Peyer's patch (tissue), 4 donors: ENCODE measurements at regions not wholly inside any gene's neighbourhood (a gene's known extent, or its start where the extent isn't known, plus 50 kb on each side); places are given as distances from the start of the nearest gene placed in this dataset.
"Not testable (repeated sequence)": the region's sequence is repeated elsewhere in the genome, so short reads cannot be mapped to it uniquely, and the experiment has no call there.

Source experiments
- DNase-seq, 3 donors: peaks; one replicate each; pipeline ENCODE4 v3.0.0-alpha.2; 2017 to 2019
- H3K27ac ChIP-seq, 4 donors: fragments of 200-600 bp; sonication (generic); one replicate each; pipeline ENCODE4 v1.5.1; 2016 to 2019
- H3K27me3 ChIP-seq, 2 donors: fragments of 200-600 bp; sonication (generic); one replicate each; pipeline ENCODE4 v1.5.1; 2019
- H3K36me3 ChIP-seq, 3 donors: fragments of 200-600 bp; sonication (generic); one replicate each; pipeline ENCODE4 v1.5.1; 2016 to 2019
- H3K4me1 ChIP-seq, 4 donors: fragments of 200-600 bp; sonication (generic); one replicate each; pipeline ENCODE4 v1.5.1; 2016 to 2019
- H3K4me3 ChIP-seq, 4 donors: fragments of 200-600 bp; sonication (generic); 1 replicate in 3 of 4; 2 replicates in 1 of 4; pipeline ENCODE4 v1.5.1; 2016 to 2019; ENCODE audit warnings: mild to moderate bottlenecking in 1 of 4
- H3K9me3 ChIP-seq, 4 donors: fragments of 200-600 bp; sonication (generic); one replicate each; pipeline ENCODE4 v1.5.1; 2016 to 2019; ENCODE audit warnings: mild to moderate bottlenecking in 1 of 4
- POLR2A ChIP-seq, 2 donors: fragments of 450-650 bp; IDR thresholded peaks; one replicate each; pipeline ENCODE4 v1.5.1; 2017; ENCODE audit warnings: antibody characterized with exemption in 2 of 2, mild to moderate bottlenecking in 2 of 2, moderate library complexity in 2 of 2
- TF ChIP-seq, protein P1 (sequence below), 6 experiments: fragments of 450-650 bp in 4 of 6; fragments of 200-600 bp in 2 of 6; sonication (generic) in 1 of 6; IDR thresholded peaks; one replicate each; pipeline ENCODE4 v1.5.1; 2017 to 2019; ENCODE audit warnings: antibody characterized with exemption in 6 of 6, mild to moderate bottlenecking in 3 of 6, moderate library complexity in 1 of 6

DNA sequence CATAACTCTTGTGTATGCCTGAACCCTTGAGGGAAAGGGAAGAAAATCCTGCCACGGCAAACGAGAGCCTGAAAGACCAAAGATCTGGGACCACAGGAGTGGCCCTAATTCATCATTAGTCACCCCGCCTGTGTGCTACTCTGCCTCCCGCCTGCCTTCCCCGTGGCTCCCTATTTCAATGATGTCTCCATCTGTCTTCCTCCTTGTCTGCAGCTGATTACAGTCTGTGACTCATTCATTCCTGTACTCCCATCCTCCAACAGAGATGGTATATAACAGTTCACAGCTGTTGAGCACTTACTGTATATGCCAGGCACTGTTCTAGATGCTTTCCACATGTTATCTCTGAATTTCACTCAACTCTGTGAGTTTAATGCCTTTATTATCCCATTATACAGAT, 96.6 kb downstream of the SEC16B start:
- Histone ChIP-seq H3K36me3 (no peaks in the 10 kb centered on the region), H3K4me3 (no peak overlapping the region), H3K27me3 (no peaks in the 10 kb centered on the region), H3K9me3 (no peaks in the 10 kb centered on the region), H3K4me1 (no peaks in the 10 kb centered on the region), H3K27ac (no peak overlapping the region)
- TF ChIP-seq, protein P1, sequence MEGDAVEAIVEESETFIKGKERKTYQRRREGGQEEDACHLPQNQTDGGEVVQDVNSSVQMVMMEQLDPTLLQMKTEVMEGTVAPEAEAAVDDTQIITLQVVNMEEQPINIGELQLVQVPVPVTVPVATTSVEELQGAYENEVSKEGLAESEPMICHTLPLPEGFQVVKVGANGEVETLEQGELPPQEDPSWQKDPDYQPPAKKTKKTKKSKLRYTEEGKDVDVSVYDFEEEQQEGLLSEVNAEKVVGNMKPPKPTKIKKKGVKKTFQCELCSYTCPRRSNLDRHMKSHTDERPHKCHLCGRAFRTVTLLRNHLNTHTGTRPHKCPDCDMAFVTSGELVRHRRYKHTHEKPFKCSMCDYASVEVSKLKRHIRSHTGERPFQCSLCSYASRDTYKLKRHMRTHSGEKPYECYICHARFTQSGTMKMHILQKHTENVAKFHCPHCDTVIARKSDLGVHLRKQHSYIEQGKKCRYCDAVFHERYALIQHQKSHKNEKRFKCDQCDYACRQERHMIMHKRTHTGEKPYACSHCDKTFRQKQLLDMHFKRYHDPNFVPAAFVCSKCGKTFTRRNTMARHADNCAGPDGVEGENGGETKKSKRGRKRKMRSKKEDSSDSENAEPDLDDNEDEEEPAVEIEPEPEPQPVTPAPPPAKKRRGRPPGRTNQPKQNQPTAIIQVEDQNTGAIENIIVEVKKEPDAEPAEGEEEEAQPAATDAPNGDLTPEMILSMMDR (IDR thresholded peaks at IDR 0.05): no peak
- no peak for TF ChIP-seq POLR2A (IDR thresholded peaks at IDR 0.05)
- peak in 1 of 3 donors; percentile 47 for DNase-seq

DNA sequence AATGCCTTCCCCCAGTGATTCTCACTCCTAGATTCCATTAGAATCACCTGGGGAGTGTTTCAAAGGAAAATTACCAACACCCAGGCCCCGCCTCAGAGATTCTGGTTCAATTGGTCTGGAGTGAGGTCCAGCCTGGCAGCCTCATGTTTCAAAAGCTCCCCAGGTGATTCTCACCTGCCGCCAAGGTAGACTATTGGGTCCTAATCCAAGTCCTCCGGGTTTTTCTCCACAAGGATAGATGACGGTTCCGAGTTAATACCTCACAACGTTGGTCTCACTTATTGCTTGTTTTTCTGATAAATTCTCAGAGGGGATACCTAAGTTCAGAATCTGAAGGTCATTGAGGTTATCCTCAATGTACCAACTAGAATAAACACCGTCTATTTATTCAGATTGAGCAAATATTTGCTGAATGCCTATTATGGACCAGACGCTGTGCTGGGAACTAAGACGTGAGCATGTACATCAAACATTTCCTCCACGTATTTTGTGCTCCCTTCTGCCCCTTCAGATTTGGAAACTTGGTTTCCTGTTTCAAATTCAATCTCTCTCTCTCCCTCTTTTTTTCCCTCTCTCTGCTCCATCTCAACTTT, 97.5 kb downstream of the SEC16B start:
- DNase-seq: no peak
- Histone ChIP-seq H3K36me3 (no peaks in the 10 kb centered on the region), H3K27ac (no peak overlapping the region), H3K4me1 (no peaks in the 10 kb centered on the region), H3K4me3 (no peak overlapping the region), H3K9me3 (no peaks in the 10 kb centered on the region), H3K27me3 (no peaks in the 10 kb centered on the region)
- TF ChIP-seq POLR2A (IDR thresholded peaks at IDR 0.05): no peak
- TF ChIP-seq, protein P1 (IDR thresholded peaks at IDR 0.05): no peak

DNA sequence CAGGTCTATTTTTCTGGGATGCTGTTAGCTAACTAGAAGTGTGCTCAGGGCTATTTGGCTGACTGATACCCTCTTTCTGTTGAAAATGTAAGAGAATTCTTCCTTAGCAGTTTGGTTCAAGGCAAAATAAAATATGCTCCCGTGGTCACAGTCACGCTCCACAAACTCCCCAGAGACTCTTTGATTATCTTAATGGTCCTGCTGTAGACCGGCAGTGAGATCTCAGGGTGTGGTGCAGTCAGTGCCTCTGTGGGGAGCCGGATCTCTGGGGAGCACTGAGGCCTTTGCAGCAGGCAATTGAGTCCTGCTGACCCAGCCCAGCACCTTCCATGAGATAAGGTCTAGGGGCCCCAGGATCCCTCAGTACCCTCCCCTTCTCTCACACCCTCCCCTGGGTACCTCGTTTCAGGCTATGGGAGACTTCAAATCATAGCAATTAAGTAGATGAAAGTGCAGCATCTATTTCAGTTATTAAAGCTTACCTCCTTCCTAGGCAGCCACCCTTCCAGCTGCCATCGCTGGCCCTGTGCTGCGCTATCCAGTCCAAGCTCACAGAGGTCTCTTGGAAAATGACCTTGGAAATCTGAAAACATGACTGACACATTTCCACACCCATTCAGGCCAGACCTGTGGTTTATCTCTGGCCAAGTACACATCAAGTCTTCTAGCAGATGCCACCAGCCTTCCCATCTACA, 98.1 kb downstream of the SEC16B start:
- H3K4me1 ChIP-seq: no peaks in the 10 kb centered on the region
- no peak for DNase-seq
- no peaks in the 10 kb centered on the region for H3K27me3 ChIP-seq
- H3K27ac ChIP-seq: no peak overlapping the region
- no peaks in the 10 kb centered on the region for H3K36me3 ChIP-seq
- no peak overlapping the region for H3K4me3 ChIP-seq
- no peak for TF ChIP-seq POLR2A (IDR thresholded peaks at IDR 0.05)
- TF ChIP-seq, protein P1 (IDR thresholded peaks at IDR 0.05): no peak
- no peaks in the 10 kb centered on the region for H3K9me3 ChIP-seq

DNA sequence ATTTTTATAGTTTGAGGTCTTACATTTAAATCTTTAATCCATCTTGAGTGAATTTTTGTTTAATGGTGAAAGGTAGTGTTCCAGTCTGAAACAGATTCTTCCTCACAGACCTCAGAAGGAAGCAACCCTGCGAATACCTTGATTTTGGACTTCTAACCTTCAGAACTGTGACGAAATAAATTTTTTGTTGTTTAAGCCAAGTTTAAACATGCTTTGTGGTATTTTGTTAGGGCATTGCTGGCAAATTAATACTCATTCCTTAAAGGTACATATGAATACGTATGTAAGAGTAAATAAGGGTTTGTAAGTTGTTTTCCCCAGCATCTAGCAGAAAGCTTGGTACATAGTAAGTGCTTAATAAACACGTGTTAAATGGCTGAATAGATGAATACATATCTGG, 100.3 kb downstream of the SEC16B start:
- DNase-seq: no peak
- no peaks in the 10 kb centered on the region for H3K9me3 ChIP-seq

DNA sequence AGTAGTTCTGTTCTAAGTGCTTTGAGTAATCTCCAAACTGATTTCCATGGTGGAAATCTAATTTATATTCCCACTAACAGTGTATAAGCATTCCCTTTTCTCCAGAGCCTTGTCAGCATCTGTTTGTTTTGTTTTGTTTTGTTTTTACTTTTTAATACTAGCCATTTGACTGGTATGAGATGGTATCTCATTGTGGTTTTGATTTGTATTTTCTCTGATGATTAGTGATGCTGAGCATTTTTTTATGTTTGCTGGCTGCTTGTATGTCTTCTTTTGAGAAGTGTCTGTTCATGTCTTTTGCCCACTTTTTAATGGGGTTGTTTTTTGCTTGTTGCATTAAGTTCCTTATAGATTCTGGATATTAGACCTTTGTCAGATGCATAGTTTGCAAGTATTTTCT, 100.8 kb downstream of the SEC16B start:
- not testable (repeated sequence) for DNase-seq

More for the DNA sequence above, 100.3 kb downstream of the SEC16B start:
- no peak overlapping the region for H3K4me3 ChIP-seq
- H3K27me3 ChIP-seq: no peaks in the 10 kb centered on the region
- TF ChIP-seq, protein P1 (IDR thresholded peaks at IDR 0.05): no peak
- no peak for TF ChIP-seq POLR2A (IDR thresholded peaks at IDR 0.05)
- H3K36me3 ChIP-seq: no peaks in the 10 kb centered on the region
- no peak overlapping the region for H3K27ac ChIP-seq
- no peaks in the 10 kb centered on the region for H3K4me1 ChIP-seq

DNA sequence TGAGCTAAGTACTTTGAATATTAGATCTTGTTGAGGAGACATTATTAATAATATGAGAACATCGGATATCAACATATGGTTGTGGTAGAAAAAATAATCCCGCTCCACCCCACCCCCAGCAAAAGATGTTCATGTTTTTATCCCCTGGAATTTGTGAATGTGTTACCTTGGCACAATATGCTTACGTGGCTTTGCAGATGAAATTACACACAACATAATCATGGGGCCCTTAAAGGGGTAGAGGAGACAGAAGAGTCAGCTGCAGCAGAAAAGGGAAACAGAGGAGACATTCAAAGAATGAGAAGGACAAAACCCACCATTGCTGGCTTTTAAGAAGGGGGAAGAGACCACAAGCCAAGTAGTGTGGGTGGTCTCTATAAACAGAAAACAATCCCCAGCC, 104.1 kb downstream of the SEC16B start:
- no peak overlapping the region for H3K27ac ChIP-seq
- H3K4me3 ChIP-seq: no peak overlapping the region
- H3K36me3 ChIP-seq: no peaks in the 10 kb centered on the region
- TF ChIP-seq POLR2A (IDR thresholded peaks at IDR 0.05): no peak
- TF ChIP-seq, protein P1 (IDR thresholded peaks at IDR 0.05): no peak
- DNase-seq: no peak
- no peaks in the 10 kb centered on the region for H3K27me3 ChIP-seq
- H3K4me1 ChIP-seq: no peaks in the 10 kb centered on the region
- H3K9me3 ChIP-seq: no peaks in the 10 kb centered on the region

More for the DNA sequence above, 100.8 kb downstream of the SEC16B start:
- not testable (repeated sequence) for H3K27me3 ChIP-seq, H3K4me1 ChIP-seq, H3K36me3 ChIP-seq, H3K4me3 ChIP-seq, H3K27ac ChIP-seq, H3K9me3 ChIP-seq
